Loucy (cell line): ENCODE measurements at regions not wholly inside any gene's neighbourhood (a gene's known extent, or its start where the extent isn't known, plus 50 kb on each side); places are given as distances from the start of the nearest gene placed in this dataset.

Experiments
- H2AFZ ChIP-seq: fragments of 200-600 bp; sonication (generic); 2 replicates; pipeline ENCODE4 v1.6.0; 2016; ENCODE audit warnings: antibody characterized with exemption, mild to moderate bottlenecking, low read length, moderate library complexity
- H3F3A ChIP-seq: fragments of 200-600 bp; 2 replicates; pipeline ENCODE4 v1.6.0; 2016; ENCODE audit warnings: antibody characterized with exemption, low read depth, mild to moderate bottlenecking
- H3K27me3 ChIP-seq: fragments of 200-600 bp; sonication (generic); 2 replicates; pipeline ENCODE4 v1.6.1; 2014; ENCODE audit warnings: low read length, mild to moderate bottlenecking; ENCODE audit not compliant: insufficient read depth, poor library complexity, severe bottlenecking
- H3K36me3 ChIP-seq: fragments of 200-600 bp; sonication (generic); 2 replicates; pipeline ENCODE4 v1.6.1; 2016; ENCODE audit warnings: low read length; ENCODE audit not compliant: insufficient read depth
- H3K4me1 ChIP-seq: fragments of 200-600 bp; sonication (generic); 2 replicates; pipeline ENCODE4 v1.5.1; 2014; ENCODE audit warnings: low read length, mild to moderate bottlenecking; ENCODE audit not compliant: insufficient read depth, poor library complexity, severe bottlenecking
- H3K4me2 ChIP-seq: fragments of 200-600 bp; sonication (generic); 2 replicates; pipeline ENCODE4 v1.6.0; 2014; ENCODE audit warnings: antibody characterized with exemption, low read length, low read depth, mild to moderate bottlenecking; ENCODE audit not compliant: poor library complexity, severe bottlenecking
- H3K4me3 ChIP-seq: fragments of 200-600 bp; sonication (generic); 2 replicates; pipeline ENCODE4 v1.5.1; 2014; ENCODE audit warnings: low read length, mild to moderate bottlenecking, mixed read lengths; ENCODE audit not compliant: poor library complexity, severe bottlenecking
- H3K79me2 ChIP-seq: fragments of 200-600 bp; sonication (generic); 2 replicates; pipeline ENCODE4 v1.6.1; 2014; ENCODE audit warnings: low read length; ENCODE audit not compliant: insufficient read depth
- H3K9ac ChIP-seq: fragments of 200-600 bp; sonication (generic); 2 replicates; pipeline ENCODE4 v1.6.0; 2014; ENCODE audit warnings: mild to moderate bottlenecking, low read depth, low read length, moderate library complexity; ENCODE audit not compliant: poor library complexity, severe bottlenecking
- H3K9me2 ChIP-seq: fragments of 200-600 bp; sonication (generic); replicated peaks from 2 replicates; pipeline ENCODE4 v1.6.1; 2016; ENCODE audit warnings: low read depth, low read length, mixed read lengths
- H3K9me3 ChIP-seq: fragments of 200-600 bp; sonication (generic); 2 replicates; pipeline ENCODE4 v1.6.1; 2014; ENCODE audit warnings: mild to moderate bottlenecking, antibody characterized with exemption, low read length, low read depth; ENCODE audit not compliant: insufficient read depth
- H4K20me1 ChIP-seq: fragments of 200-600 bp; sonication (generic); 2 replicates; pipeline ENCODE4 v1.6.0; 2014; ENCODE audit warnings: antibody characterized with exemption, low read length, mild to moderate bottlenecking; ENCODE audit not compliant: insufficient read depth, poor library complexity, severe bottlenecking
- CTCF ChIP-seq: fragments of 200-600 bp; sonication (generic); conservative IDR thresholded peaks from 2 replicates; pipeline ENCODE4 v1.5.1; 2014; ENCODE audit warnings: mild to moderate bottlenecking, antibody characterized with exemption, low read length
- EZH2phosphoT487 ChIP-seq: fragments of 200-600 bp; IDR thresholded peaks from 2 replicates; pipeline ENCODE4 v1.6.1; 2018; ENCODE audit warnings: antibody characterized with exemption, mild to moderate bottlenecking, moderate library complexity, borderline replicate concordance

- Histone ChIP-seq H3F3A (no peaks in the 10 kb centered on the region), H3K4me3 (no peak overlapping the region), H3K4me2 (no peak overlapping the region), H3K4me1 (peaks cover 5% of the 10 kb centered on the region), H3K79me2 (no peaks in the 10 kb centered on the region), H3K9me3 (no peaks in the 10 kb centered on the region), H3K9me2 (no peaks in the 10 kb centered on the region), H2AFZ (no peak overlapping the region), H4K20me1 (no peaks in the 10 kb centered on the region), H3K36me3 (no peaks in the 10 kb centered on the region), H3K27me3 (no peaks in the 10 kb centered on the region), H3K9ac (no peak overlapping the region)
- TF ChIP-seq EZH2phosphoT487 (no peak), CTCF (no peak)
Measured at GRCh38 chr15:88983861-88984429, 70.8 kb upstream of the MFGE8 start.

GRCh38 chr15:88985547-88986393 lies 72.6 kb upstream of the MFGE8 start:
- H3K79me2 ChIP-seq: no peaks in the 10 kb centered on the region
- no peaks in the 10 kb centered on the region for H3K9me3 ChIP-seq
- H4K20me1 ChIP-seq: no peaks in the 10 kb centered on the region
- no peak overlapping the region for H3K4me2 ChIP-seq
- no peak overlapping the region for H2AFZ ChIP-seq
- TF ChIP-seq CTCF (no peak), EZH2phosphoT487 (no peak)
- no peaks in the 10 kb centered on the region for H3K36me3 ChIP-seq
- H3K27me3 ChIP-seq: no peaks in the 10 kb centered on the region
- peaks cover 5% of the 10 kb centered on the region for H3K4me1 ChIP-seq
- no peaks in the 10 kb centered on the region for H3K9me2 ChIP-seq
- no peaks in the 10 kb centered on the region for H3F3A ChIP-seq
- H3K4me3 ChIP-seq: no peak overlapping the region
- no peak overlapping the region for H3K9ac ChIP-seq

GRCh38 chr15:88986949-88987590 lies 73.9 kb upstream of the MFGE8 start:
- no peaks in the 10 kb centered on the region for H4K20me1 ChIP-seq
- H3K79me2 ChIP-seq: no peaks in the 10 kb centered on the region
- H3K9me2 ChIP-seq: no peaks in the 10 kb centered on the region
- H3K4me2 ChIP-seq: no peak overlapping the region
- H3K4me3 ChIP-seq: no peak overlapping the region
- no peak overlapping the region for H3K9ac ChIP-seq
- H3F3A ChIP-seq: no peaks in the 10 kb centered on the region
- H3K4me1 ChIP-seq: peaks cover 5% of the 10 kb centered on the region
- H3K9me3 ChIP-seq: no peaks in the 10 kb centered on the region
- no peak for TF ChIP-seq CTCF
- TF ChIP-seq EZH2phosphoT487: no peak
- H2AFZ ChIP-seq: 0 out of 2 replicates have a peak overlapping the region, but pooled peaks have one; percentile 41
- H3K27me3 ChIP-seq: no peaks in the 10 kb centered on the region
- no peaks in the 10 kb centered on the region for H3K36me3 ChIP-seq
